GM12875 (cell line): ENCODE measurements at regions not wholly inside any gene's neighbourhood (a gene's known extent, or its start where the extent isn't known, plus 50 kb on each side); places are given as distances from the start of the nearest gene placed in this dataset.

ENCODE experiments used
- H3K4me3 ChIP-seq: one replicate; pipeline ENCODE4 v1.5.1; 2011; ENCODE audit warnings: low read depth, low read length, control low read depth
- TF ChIP-seq, protein P1 (sequence below): IDR thresholded peaks from 2 replicates; pipeline ENCODE4 v1.5.1; 2011; ENCODE audit warnings: low read depth, mild to moderate bottlenecking, control low read depth, inconsistent platforms, low read length, moderate library complexity, borderline replicate concordance; ENCODE audit not compliant: insufficient read depth

DNA sequence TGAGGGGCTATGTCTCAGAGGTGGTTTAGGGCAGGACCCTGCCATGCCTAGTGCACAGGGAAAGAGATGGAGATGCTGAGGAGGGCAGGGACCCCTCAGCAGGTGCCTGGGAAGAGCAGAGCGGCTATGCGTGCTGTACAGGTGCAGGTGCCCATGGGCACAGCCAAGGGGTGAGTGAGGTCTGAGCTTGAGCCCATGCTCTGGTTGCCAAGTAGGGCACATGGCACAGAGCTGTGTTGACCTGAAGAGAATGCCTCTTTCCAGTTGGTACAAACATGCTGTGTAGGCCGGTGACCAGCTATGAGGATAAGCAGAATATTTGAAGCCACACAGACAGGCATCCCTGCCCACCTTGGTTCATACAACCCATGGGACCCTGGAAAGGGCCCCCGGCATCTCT, 65.8 kb upstream of the NECTIN1 start:
- H3K4me3 ChIP-seq: no peak overlapping the region
- TF ChIP-seq, protein P1, sequence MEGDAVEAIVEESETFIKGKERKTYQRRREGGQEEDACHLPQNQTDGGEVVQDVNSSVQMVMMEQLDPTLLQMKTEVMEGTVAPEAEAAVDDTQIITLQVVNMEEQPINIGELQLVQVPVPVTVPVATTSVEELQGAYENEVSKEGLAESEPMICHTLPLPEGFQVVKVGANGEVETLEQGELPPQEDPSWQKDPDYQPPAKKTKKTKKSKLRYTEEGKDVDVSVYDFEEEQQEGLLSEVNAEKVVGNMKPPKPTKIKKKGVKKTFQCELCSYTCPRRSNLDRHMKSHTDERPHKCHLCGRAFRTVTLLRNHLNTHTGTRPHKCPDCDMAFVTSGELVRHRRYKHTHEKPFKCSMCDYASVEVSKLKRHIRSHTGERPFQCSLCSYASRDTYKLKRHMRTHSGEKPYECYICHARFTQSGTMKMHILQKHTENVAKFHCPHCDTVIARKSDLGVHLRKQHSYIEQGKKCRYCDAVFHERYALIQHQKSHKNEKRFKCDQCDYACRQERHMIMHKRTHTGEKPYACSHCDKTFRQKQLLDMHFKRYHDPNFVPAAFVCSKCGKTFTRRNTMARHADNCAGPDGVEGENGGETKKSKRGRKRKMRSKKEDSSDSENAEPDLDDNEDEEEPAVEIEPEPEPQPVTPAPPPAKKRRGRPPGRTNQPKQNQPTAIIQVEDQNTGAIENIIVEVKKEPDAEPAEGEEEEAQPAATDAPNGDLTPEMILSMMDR: no peak

DNA sequence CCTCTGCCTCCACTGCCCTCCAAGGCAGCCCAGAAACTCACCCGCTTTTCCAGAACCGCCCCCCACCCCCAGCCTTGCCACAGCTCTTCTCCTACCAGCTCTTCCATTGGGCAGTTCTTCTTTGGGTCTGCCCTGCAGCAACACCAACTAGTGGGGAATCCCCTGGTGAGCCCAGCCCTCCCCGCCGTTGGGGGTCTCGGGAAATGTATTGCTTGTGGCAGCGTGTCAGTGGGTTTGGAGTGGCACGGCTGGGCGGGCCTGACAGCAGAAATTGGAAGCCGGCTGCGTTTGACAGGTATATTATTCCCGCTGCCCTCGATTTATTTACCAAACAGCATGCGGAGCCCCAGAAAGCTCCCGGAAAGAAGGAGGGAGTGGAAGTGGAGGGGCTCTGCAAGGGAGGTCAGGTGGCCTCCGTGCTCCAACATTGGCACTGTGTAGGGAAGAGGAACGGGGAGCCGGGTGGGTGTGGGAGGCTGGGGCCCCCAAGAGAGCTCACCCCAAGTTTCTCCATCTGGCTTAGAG, 65.2 kb upstream of the NECTIN1 start:
- H3K4me3 ChIP-seq: no peak overlapping the region
- TF ChIP-seq, protein P1: no peak

- TF ChIP-seq, protein P1: no peak
- H3K4me3 ChIP-seq: no peak overlapping the region
These were observed 64.5 kb upstream of the NECTIN1 start for GRCh38 chr11:119793335-119793984.

GRCh38 chr11:119791701-119792151, 62.7 kb upstream of the NECTIN1 start:
- TF ChIP-seq, protein P1: no peak

GRCh38 chr11:119791047-119791446, 62.0 kb upstream of the NECTIN1 start:
- TF ChIP-seq, protein P1: no peak
- no peak overlapping the region for H3K4me3 ChIP-seq

More at GRCh38 chr11:119791701-119792151, 62.7 kb upstream of the NECTIN1 start:
- H3K4me3 ChIP-seq: no peak overlapping the region

- TF ChIP-seq, protein P1: no peak
- H3K4me3 ChIP-seq: no peak overlapping the region
These were observed 61.5 kb upstream of the NECTIN1 start for GRCh38 chr11:119790476-119790875.
